SK-N-MC (cell line): ENCODE measurements at regions not wholly inside any gene's neighbourhood (a gene's known extent, or its start where the extent isn't known, plus 50 kb on each side); places are given as distances from the start of the nearest gene placed in this dataset.

Source experiments
- DNase-seq: peaks from one replicate; pipeline ENCODE4 v3.0.0-alpha.2; 2011; ENCODE audit warnings: low read depth, low spot score
- H3K27ac ChIP-seq: fragments of 200-600 bp; sonication (generic); 2 replicates; pipeline ENCODE4 v1.5.1; 2016; ENCODE audit warnings: mixed run types
- H3K36me3 ChIP-seq: fragments of 200-600 bp; sonication (generic); 2 replicates; pipeline ENCODE4 v1.6.1; 2017; ENCODE audit warnings: antibody characterized with exemption, low read length, mixed read lengths; ENCODE audit not compliant: insufficient read depth
- H3K4me3 ChIP-seq: fragments of 200-600 bp; sonication (generic); 2 replicates; pipeline ENCODE4 v1.5.1; 2016
- H3K9ac ChIP-seq: fragments of 200-600 bp; sonication (generic); 2 replicates; pipeline ENCODE4 v1.8.0; 2017; ENCODE audit warnings: mixed run types, mixed read lengths; ENCODE audit not compliant: insufficient read length
- H3K9me3 ChIP-seq: fragments of 200-600 bp; sonication (generic); 2 replicates; pipeline ENCODE4 v1.6.1; 2017; ENCODE audit warnings: low read depth, mild to moderate bottlenecking, antibody characterized with exemption, low read length, moderate library complexity, mixed read lengths
- EZH2 ChIP-seq: fragments of 200-600 bp; sonication (generic); IDR thresholded peaks from one replicate; pipeline ENCODE4 v1.6.1; 2017; ENCODE audit warnings: antibody characterized with exemption
- FOXP2 ChIP-seq: optimal IDR thresholded peaks from 2 replicates; pipeline ENCODE3; 2011; ENCODE audit warnings: mild to moderate bottlenecking, moderate library complexity; ENCODE audit not compliant: insufficient read depth; ENCODE audit errors: extremely low read length, control extremely low read depth
- POLR2AphosphoS5 ChIP-seq: IDR thresholded peaks from 2 replicates; pipeline ENCODE4 v1.6.1; 2012; ENCODE audit warnings: mild to moderate bottlenecking, low read depth, low read length, borderline replicate concordance

- Histone ChIP-seq H3K9me3 (no peaks in the 10 kb centered on the region), H3K36me3 (no peaks in the 10 kb centered on the region), H3K4me3 (no peak overlapping the region), H3K9ac (no peak overlapping the region), H3K27ac (no peak overlapping the region)
- no peak for DNase-seq
- TF ChIP-seq EZH2 (no peak), FOXP2 (no peak), POLR2AphosphoS5 (no peak)
Measured at GRCh38 chr6:97677626-97678025, 394.6 kb upstream of the MMS22L start.

- no peak for DNase-seq
- no peak overlapping the region for H3K27ac ChIP-seq
- H3K36me3 ChIP-seq: no peaks in the 10 kb centered on the region
- no peak overlapping the region for H3K4me3 ChIP-seq
- H3K9me3 ChIP-seq: peaks cover 2% of the 10 kb centered on the region; the same call in 1 of the 2 replicates
- no peak for TF ChIP-seq EZH2
- no peak for TF ChIP-seq POLR2AphosphoS5
- TF ChIP-seq FOXP2: no peak
- no peak overlapping the region for H3K9ac ChIP-seq
Measured at GRCh38 chr6:97687916-97688315, 404.9 kb upstream of the MMS22L start.

- Histone ChIP-seq H3K9ac (no peak overlapping the region), H3K4me3 (no peak overlapping the region), H3K36me3 (no peaks in the 10 kb centered on the region), H3K27ac (no peak overlapping the region), H3K9me3 (peaks cover 2% of the 10 kb centered on the region; the same call in 1 of the 2 replicates)
- TF ChIP-seq POLR2AphosphoS5 (no peak), FOXP2 (no peak), EZH2 (no peak)
- no peak for DNase-seq
Measured at GRCh38 chr6:97689078-97689754, 406.2 kb upstream of the MMS22L start.

GRCh38 chr6:97697456-97697855, 414.4 kb upstream of the MMS22L start:
- Histone ChIP-seq H3K9ac (no peak overlapping the region), H3K9me3 (no peaks in the 10 kb centered on the region), H3K27ac (no peak overlapping the region), H3K36me3 (no peaks in the 10 kb centered on the region), H3K4me3 (no peak overlapping the region)
- no peak for TF ChIP-seq POLR2AphosphoS5
- TF ChIP-seq FOXP2: no peak
- TF ChIP-seq EZH2: no peak
- DNase-seq: no peak

- Histone ChIP-seq H3K36me3 (no peaks in the 10 kb centered on the region), H3K4me3 (peak overlapping the region; percentile 63), H3K9me3 (no peaks in the 10 kb centered on the region), H3K27ac (peak overlapping the region; percentile 93), H3K9ac (peak overlapping the region; percentile 43)
- no peak for DNase-seq
- TF ChIP-seq FOXP2 (no peak), POLR2AphosphoS5 (no peak), EZH2 (no peak)
Measured at GRCh38 chr6:97701801-97702200, 418.8 kb upstream of the MMS22L start.

- Histone ChIP-seq H3K36me3 (no peaks in the 10 kb centered on the region), H3K9ac (no peak overlapping the region), H3K4me3 (peak overlapping the region; percentile 63), H3K27ac (peak overlapping the region; percentile 93), H3K9me3 (no peaks in the 10 kb centered on the region)
- DNase-seq: peak; percentile 95
- no peak for TF ChIP-seq FOXP2
- TF ChIP-seq POLR2AphosphoS5: peak; percentile 74; the same call in 1 of the 2 replicates
- TF ChIP-seq EZH2: no peak
Measured at GRCh38 chr6:97702248-97702647, 419.2 kb upstream of the MMS22L start.

- Histone ChIP-seq H3K9me3 (no peaks in the 10 kb centered on the region), H3K27ac (peak overlapping the region; percentile 93), H3K4me3 (no peak overlapping the region), H3K36me3 (no peaks in the 10 kb centered on the region), H3K9ac (no peak overlapping the region)
- TF ChIP-seq EZH2 (no peak), FOXP2 (no peak), POLR2AphosphoS5 (no peak)
- DNase-seq: no peak
Measured at GRCh38 chr6:97703661-97704060, 420.6 kb upstream of the MMS22L start.

GRCh38 chr6:97705568-97705967, 422.6 kb upstream of the MMS22L start:
- Histone ChIP-seq H3K36me3 (no peaks in the 10 kb centered on the region), H3K4me3 (0 out of 2 replicates have a peak overlapping the region, but pooled peaks have one; percentile 2), H3K27ac (peak overlapping the region; percentile 81), H3K9me3 (no peaks in the 10 kb centered on the region), H3K9ac (peak overlapping the region; percentile 44)
- no peak for TF ChIP-seq FOXP2
- TF ChIP-seq EZH2: no peak
- no peak for TF ChIP-seq POLR2AphosphoS5
- DNase-seq: no peak
